H1 (cell line): ENCODE measurements at regions not wholly inside any gene's neighbourhood (a gene's known extent, or its start where the extent isn't known, plus 50 kb on each side); places are given as distances from the start of the nearest gene placed in this dataset.

ENCODE experiments used
- CTCF ChIA-PET: fragments of 300-600 bp; sonication (Branson Sonifier 250); formaldehyde crosslinking; loops from one replicate; lab custom pipeline; 2021; ENCODE audit not compliant: partially characterized antibody; lab: Charles Lee
- POLR2A ChIA-PET: fragments of 300-600 bp; sonication (Branson Sonifier 250); formaldehyde crosslinking; loops from one replicate; lab custom pipeline; 2021; ENCODE audit warnings: inconsistent platforms; ENCODE audit not compliant: partially characterized antibody; lab: Charles Lee
- DNase-seq, 2 experiments: peaks; one replicate each; pipeline versions ENCODE4 v3.0.0 to v3.0.0-alpha.2; 2010 to 2022; ENCODE audit warnings: low spot score in 2 of 2, low read depth in 1 of 2, mixed read lengths in 1 of 2
- FAIRE-seq: peaks from 2 replicates; lab custom pipeline; 2011; peaks lifted over from hg19 to GRCh38; lab: Jason Lieb, UNC
- H2AFZ ChIP-seq: 2 replicates; pipeline ENCODE4 v1.8.1; 2012; ENCODE audit warnings: low read length, inconsistent platforms
- H2AK5ac ChIP-seq: 2 replicates; pipeline ENCODE4 v1.6.1; 2013; ENCODE audit warnings: low read depth, low read length
- H2BK120ac ChIP-seq: replicated peaks from 2 replicates; pipeline ENCODE3; 2013; ENCODE audit warnings: low read depth, low read length, inconsistent platforms
- H2BK12ac ChIP-seq: 2 replicates; pipeline ENCODE4 v1.6.1; 2013; ENCODE audit warnings: low read depth, low read length
- H2BK15ac ChIP-seq: 2 replicates; pipeline ENCODE4 v1.6.1; 2013; ENCODE audit warnings: low read length
- H2BK20ac ChIP-seq: 2 replicates; pipeline ENCODE4 v1.6.1; 2013; ENCODE audit warnings: low read length
- H2BK5ac ChIP-seq: 2 replicates; pipeline ENCODE4 v1.6.1; 2013; ENCODE audit warnings: low read depth, low read length
- H3K14ac ChIP-seq: 2 replicates; pipeline ENCODE4 v1.6.1; 2013; ENCODE audit warnings: inconsistent platforms; ENCODE audit not compliant: insufficient read length
- H3K18ac ChIP-seq: 2 replicates; pipeline ENCODE4 v1.6.1; 2013; ENCODE audit warnings: low read length; ENCODE audit errors: extremely low read depth
- H3K23ac ChIP-seq: 2 replicates; pipeline ENCODE4 v1.6.1; 2013; ENCODE audit warnings: inconsistent platforms; ENCODE audit not compliant: insufficient read length
- H3K23me2 ChIP-seq: 2 replicates; pipeline ENCODE4 v1.6.1; 2013; ENCODE audit warnings: low read depth, low read length
- H3K27ac ChIP-seq: 2 replicates; pipeline ENCODE4 v1.6.1; 2011; ENCODE audit warnings: low read depth, low read length, inconsistent platforms
- H3K27me3 ChIP-seq, 4 experiments: replicated peaks in 1 of 4; 1 replicate in 1 of 4; 2 replicates in 3 of 4; pipeline versions ENCODE4 v1.6.1 to v1.8.1; 2011 to 2013; ENCODE audit warnings: low read length in 3 of 4, mild to moderate bottlenecking in 3 of 4, inconsistent platforms in 2 of 4, mixed read lengths in 2 of 4, moderate library complexity in 1 of 4; ENCODE audit not compliant: control insufficient read depth in 3 of 4, insufficient read depth in 3 of 4; ENCODE audit errors: extremely low read depth in 1 of 4
- H3K36me3 ChIP-seq, 4 experiments: 2 replicates each; pipeline versions ENCODE4 v1.6.1 to v1.8.1; 2011 to 2013; ENCODE audit warnings: mild to moderate bottlenecking in 4 of 4, low read length in 3 of 4, moderate library complexity in 2 of 4, control low read depth in 1 of 4, inconsistent platforms in 1 of 4; ENCODE audit not compliant: insufficient read depth in 4 of 4, control insufficient read depth in 2 of 4
- H3K4ac ChIP-seq: replicated peaks from 2 replicates; pipeline ENCODE3; 2013; ENCODE audit warnings: low read length, low read depth, mixed read lengths, inconsistent platforms; ENCODE audit not compliant: insufficient read length
- H3K4me1 ChIP-seq, 4 experiments: replicated peaks in 1 of 4; 1 replicate in 1 of 4; 2 replicates in 3 of 4; pipeline versions ENCODE4 v1.6.1 to v1.8.1; 2011 to 2013; ENCODE audit warnings: low read length in 3 of 4, inconsistent platforms in 2 of 4, mixed read lengths in 1 of 4; ENCODE audit not compliant: insufficient read depth in 4 of 4, control insufficient read depth in 3 of 4
- H3K4me2 ChIP-seq, 2 experiments: 2 replicates each; pipeline versions ENCODE4 v1.6.1 to v1.8.1; 2011 to 2013; ENCODE audit warnings: low read depth in 2 of 2, low read length in 2 of 2, control low read depth in 1 of 2, inconsistent platforms in 1 of 2, mild to moderate bottlenecking in 1 of 2; ENCODE audit not compliant: insufficient read depth in 1 of 2
- H3K4me3 ChIP-seq, 4 experiments: fragments of 200-600, 300-600 bp in 1 of 4; sonication (generic), shearing (Covaris generic), sonication (Bioruptor Twin) in 1 of 4; 2 replicates each; pipeline versions ENCODE4 v1.5.1 to v1.8.1; 2011 to 2016; ENCODE audit warnings: low read length in 4 of 4, low read depth in 3 of 4, control low read depth in 2 of 4, inconsistent platforms in 2 of 4, mild to moderate bottlenecking in 2 of 4, mixed read lengths in 1 of 4, moderate library complexity in 1 of 4; ENCODE audit not compliant: insufficient read depth in 2 of 4; ENCODE audit errors: extremely low read depth in 1 of 4
- H3K56ac ChIP-seq: replicated peaks from 2 replicates; pipeline ENCODE3; 2013; ENCODE audit warnings: low read depth, mild to moderate bottlenecking, mixed read lengths, low read length, inconsistent platforms; ENCODE audit not compliant: insufficient read length
- H3K79me1 ChIP-seq: 2 replicates; pipeline ENCODE4 v1.6.1; 2013; ENCODE audit warnings: low read depth, low read length, control low read depth
- H3K79me2 ChIP-seq, 2 experiments: 2 replicates each; pipeline versions ENCODE4 v1.6.1 to v1.8.1; 2012 to 2013; ENCODE audit warnings: low read length in 2 of 2, mild to moderate bottlenecking in 2 of 2, inconsistent platforms in 1 of 2; ENCODE audit not compliant: insufficient read depth in 2 of 2, control insufficient read depth in 1 of 2
- H3K9ac ChIP-seq, 4 experiments: replicated peaks in 1 of 4; 1 replicate in 1 of 4; 2 replicates in 3 of 4; pipeline versions ENCODE4 v1.6.1 to v1.8.1; 2011 to 2013; ENCODE audit warnings: low read depth in 3 of 4, low read length in 3 of 4, control low read depth in 2 of 4, mild to moderate bottlenecking in 2 of 4, moderate library complexity in 2 of 4, inconsistent platforms in 1 of 4; ENCODE audit errors: extremely low read depth in 1 of 4
- H3K9me3 ChIP-seq, 2 experiments: 2 replicates each; pipeline versions ENCODE4 v1.6.1 to v1.8.1; 2012 to 2013; ENCODE audit warnings: mild to moderate bottlenecking in 2 of 2, moderate library complexity in 2 of 2, control low read depth in 1 of 2, inconsistent platforms in 1 of 2, low read depth in 1 of 2, low read length in 1 of 2, mixed read lengths in 1 of 2; ENCODE audit not compliant: insufficient read depth in 2 of 2
- H4K20me1 ChIP-seq, 2 experiments: replicated peaks in 1 of 2; 2 replicates each; pipeline versions ENCODE3 to v1.8.1; 2011 to 2013; ENCODE audit warnings: inconsistent platforms in 2 of 2, low read length in 2 of 2, mild to moderate bottlenecking in 1 of 2; ENCODE audit not compliant: insufficient read depth in 2 of 2, control insufficient read depth in 1 of 2
- H4K5ac ChIP-seq: 2 replicates; pipeline ENCODE4 v1.6.1; 2013; ENCODE audit warnings: low read length, low read depth, mixed read lengths, inconsistent platforms; ENCODE audit not compliant: insufficient read length
- H4K8ac ChIP-seq: 2 replicates; pipeline ENCODE4 v1.8.0; 2013; ENCODE audit warnings: mild to moderate bottlenecking, moderate library complexity, low read length, inconsistent platforms; ENCODE audit not compliant: insufficient read depth; ENCODE audit errors: extremely low read depth
- H4K91ac ChIP-seq: replicated peaks from 2 replicates; pipeline ENCODE3; 2013; ENCODE audit warnings: low read length, mixed read lengths, inconsistent platforms; ENCODE audit not compliant: insufficient read length
- ATF3 ChIP-seq: IDR thresholded peaks from 2 replicates; pipeline ENCODE4 v1.6.1; 2011; ENCODE audit warnings: low read depth, mild to moderate bottlenecking, low read length; ENCODE audit not compliant: insufficient read depth
- CTBP2 ChIP-seq: IDR thresholded peaks from 2 replicates; pipeline ENCODE4 v1.7.0; 2011; ENCODE audit warnings: borderline replicate concordance, mild to moderate bottlenecking, moderate library complexity, mixed read lengths, low read length; ENCODE audit not compliant: insufficient read depth, insufficient read length
- SIRT6 ChIP-seq: IDR thresholded peaks from one replicate; pipeline ENCODE4 v1.7.1; 2012; ENCODE audit warnings: low read length, inconsistent platforms
- SIX5 ChIP-seq: IDR thresholded peaks from 2 replicates; pipeline ENCODE4 v1.6.1; 2011; ENCODE audit warnings: mild to moderate bottlenecking, low read depth, low read length
- WGBS, 2 experiments: shearing (Covaris generic) in 1 of 2; methylation state at CpG; one replicate each; pipeline versions ENCODE4 v1.1.6 to v1.1.7; 2013 to 2015; ENCODE audit warnings: low lambda C conversion rate in 2 of 2, mixed read lengths in 2 of 2, inconsistent platforms in 1 of 2, low coverage in 1 of 2, missing lambda C conversion rate in 1 of 2; ENCODE audit not compliant: insufficient replicate concordance in 2 of 2, insufficient coverage in 1 of 2, insufficient read length in 1 of 2; ENCODE audit errors: extremely low coverage in 1 of 2, missing lambda C conversion rate in 1 of 2; 5-methylcytosine and 5-hydroxymethylcytosine counted together

- Histone ChIP-seq H4K91ac (no peak overlapping the region), H3K4ac (no peak overlapping the region), H3K4me2 (no peak overlapping the region), H2BK20ac (no peak overlapping the region), H3K4me3 (no peak overlapping the region), H2BK5ac (no peak overlapping the region), H3K27ac (no peak overlapping the region), H2BK12ac (no peak overlapping the region), H3K56ac (no peak overlapping the region), H3K14ac (no peak overlapping the region), H2AFZ (no peak overlapping the region), H3K4me1 (peaks cover 0 to 5% (median under 1%) of the 10 kb centered on the region in 4 experiments; a peak in 2 of 7 replicates), H4K5ac (no peak overlapping the region), H3K36me3 (no peaks in the 10 kb centered on the region), H3K79me2 (no peaks in the 10 kb centered on the region), H2BK120ac (no peak overlapping the region), H4K20me1 (no peaks in the 10 kb centered on the region), H4K8ac (no peak overlapping the region), H3K79me1 (no peaks in the 10 kb centered on the region), H3K23me2 (peaks cover 1% of the 10 kb centered on the region; the same call in 1 of the 2 replicates), H2AK5ac (no peak overlapping the region), H3K9ac (no peak overlapping the region), H3K27me3 (no peaks in the 10 kb centered on the region), H3K18ac (no peak overlapping the region), H3K23ac (no peak overlapping the region), H2BK15ac (no peak overlapping the region), H3K9me3 (no peaks in the 10 kb centered on the region)
- DNase-seq (no peak), FAIRE-seq (no peak)
- ChIA-PET CTCF (interaction anchor here (0.6 to 1.7 kb wide), 2 partner anchors 9 to 30 kb away, joined by 4 to 6 read pairs; no protein-coding TSS in a partner anchor), POLR2A (no interaction called here)
- TF ChIP-seq CTBP2 (no peak), SIRT6 (no peak), ATF3 (no peak), SIX5 (no peak)
- 70% methylated on average over 1 of the region's 1 CpG; no CpG with 5 or more reads in 1 of the 2 experiments for WGBS, 2 experiments
Measured at GRCh38 chr1:37184789-37185188, 150.5 kb upstream of the GRIK3 start.
